ENCODE measurements at regions not wholly inside any gene's neighbourhood (a gene's known extent, or its start where the extent isn't known, plus 50 kb on each side); places are given as distances from the start of the nearest gene placed in this dataset.
"Not testable (repeated sequence)": the region's sequence is repeated elsewhere in the genome, so short reads cannot be mapped to it uniquely, and the experiment has no call there.

DNA sequence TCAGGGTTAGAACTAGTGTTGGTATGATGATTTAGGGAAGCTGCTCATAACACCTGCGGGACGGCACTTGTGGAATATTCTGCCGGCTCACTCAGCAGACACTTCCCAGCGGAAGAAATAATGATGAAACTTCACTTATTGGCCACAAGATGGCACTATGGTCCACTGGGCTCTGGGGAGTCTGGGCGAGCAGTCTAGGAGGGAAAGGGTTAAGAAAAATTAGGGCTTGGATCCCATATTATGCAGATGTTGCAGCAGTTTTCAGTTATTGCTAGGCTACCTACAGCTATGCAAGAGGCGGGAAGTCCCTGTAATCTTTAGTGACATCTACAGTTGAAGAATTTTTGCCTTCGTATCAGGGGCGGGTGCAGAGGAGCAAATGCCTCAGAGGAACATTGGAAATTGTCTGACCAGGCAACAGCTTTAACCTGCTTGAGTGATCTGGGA is 238.7 kb upstream of the PRSS58 start (continued):
- TF ChIP-seq, protein P1, sequence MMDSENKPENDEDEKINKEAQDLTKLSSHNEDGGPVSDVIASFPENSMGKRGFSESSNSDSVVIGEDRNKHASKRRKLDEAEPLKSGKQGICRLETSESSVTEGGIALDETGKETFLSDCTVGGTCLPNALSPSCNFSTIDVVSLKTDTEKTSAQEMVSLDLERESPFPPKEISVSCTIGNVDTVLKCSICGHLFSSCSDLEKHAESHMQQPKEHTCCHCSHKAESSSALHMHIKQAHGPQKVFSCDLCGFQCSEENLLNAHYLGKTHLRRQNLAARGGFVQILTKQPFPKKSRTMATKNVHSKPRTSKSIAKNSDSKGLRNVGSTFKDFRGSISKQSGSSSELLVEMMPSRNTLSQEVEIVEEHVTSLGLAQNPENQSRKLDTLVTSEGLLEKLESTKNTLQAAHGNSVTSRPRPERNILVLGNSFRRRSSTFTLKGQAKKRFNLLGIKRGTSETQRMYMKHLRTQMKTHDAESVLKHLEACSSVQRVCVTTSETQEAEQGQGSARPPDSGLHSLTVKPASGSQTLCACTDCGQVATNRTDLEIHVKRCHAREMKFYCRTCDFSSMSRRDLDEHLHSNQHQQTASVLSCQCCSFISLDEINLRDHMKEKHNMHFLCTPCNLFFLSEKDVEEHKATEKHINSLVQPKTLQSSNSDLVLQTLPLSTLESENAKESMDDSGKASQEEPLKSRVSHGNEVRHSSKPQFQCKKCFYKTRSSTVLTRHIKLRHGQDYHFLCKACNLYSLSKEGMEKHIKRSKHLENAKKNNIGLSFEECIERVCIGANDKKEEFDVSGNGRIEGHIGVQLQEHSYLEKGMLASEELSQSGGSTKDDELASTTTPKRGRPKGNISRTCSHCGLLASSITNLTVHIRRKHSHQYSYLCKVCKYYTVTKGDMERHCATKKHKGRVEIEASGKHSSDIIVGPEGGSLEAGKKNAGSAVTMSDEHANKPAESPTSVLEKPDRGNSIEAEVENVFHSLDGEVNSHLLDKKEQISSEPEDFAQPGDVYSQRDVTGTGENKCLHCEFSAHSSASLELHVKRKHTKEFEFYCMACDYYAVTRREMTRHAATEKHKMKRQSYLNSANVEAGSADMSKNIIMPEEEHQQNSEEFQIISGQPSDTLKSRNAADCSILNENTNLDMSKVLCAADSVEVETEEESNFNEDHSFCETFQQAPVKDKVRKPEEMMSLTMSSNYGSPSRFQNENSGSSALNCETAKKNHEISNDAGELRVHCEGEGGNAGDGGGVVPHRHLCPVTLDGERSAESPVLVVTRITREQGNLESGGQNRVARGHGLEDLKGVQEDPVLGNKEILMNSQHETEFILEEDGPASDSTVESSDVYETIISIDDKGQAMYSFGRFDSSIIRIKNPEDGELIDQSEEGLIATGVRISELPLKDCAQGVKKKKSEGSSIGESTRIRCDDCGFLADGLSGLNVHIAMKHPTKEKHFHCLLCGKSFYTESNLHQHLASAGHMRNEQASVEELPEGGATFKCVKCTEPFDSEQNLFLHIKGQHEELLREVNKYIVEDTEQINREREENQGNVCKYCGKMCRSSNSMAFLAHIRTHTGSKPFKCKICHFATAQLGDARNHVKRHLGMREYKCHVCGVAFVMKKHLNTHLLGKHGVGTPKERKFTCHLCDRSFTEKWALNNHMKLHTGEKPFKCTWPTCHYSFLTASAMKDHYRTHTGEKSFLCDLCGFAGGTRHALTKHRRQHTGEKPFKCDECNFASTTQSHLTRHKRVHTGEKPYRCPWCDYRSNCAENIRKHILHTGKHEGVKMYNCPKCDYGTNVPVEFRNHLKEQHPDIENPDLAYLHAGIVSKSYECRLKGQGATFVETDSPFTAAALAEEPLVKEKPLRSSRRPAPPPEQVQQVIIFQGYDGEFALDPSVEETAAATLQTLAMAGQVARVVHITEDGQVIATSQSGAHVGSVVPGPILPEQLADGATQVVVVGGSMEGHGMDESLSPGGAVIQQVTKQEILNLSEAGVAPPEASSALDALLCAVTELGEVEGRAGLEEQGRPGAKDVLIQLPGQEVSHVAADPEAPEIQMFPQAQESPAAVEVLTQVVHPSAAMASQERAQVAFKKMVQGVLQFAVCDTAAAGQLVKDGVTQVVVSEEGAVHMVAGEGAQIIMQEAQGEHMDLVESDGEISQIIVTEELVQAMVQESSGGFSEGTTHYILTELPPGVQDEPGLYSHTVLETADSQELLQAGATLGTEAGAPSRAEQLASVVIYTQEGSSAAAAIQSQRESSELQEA (CRISPR knock-in tag; IDR thresholded peaks at IDR 0.05; ENCODE audit: not compliant biosample characterization): no peak
- TF ChIP-seq CTCF (CRISPR knock-in tag; IDR thresholded peaks at IDR 0.05): peak; percentile 60
- TF ChIP-seq ZNF652 (CRISPR knock-in tag; IDR thresholded peaks at IDR 0.05; ENCODE audit: borderline replicate concordance, low read depth): peak; percentile 94

DNA sequence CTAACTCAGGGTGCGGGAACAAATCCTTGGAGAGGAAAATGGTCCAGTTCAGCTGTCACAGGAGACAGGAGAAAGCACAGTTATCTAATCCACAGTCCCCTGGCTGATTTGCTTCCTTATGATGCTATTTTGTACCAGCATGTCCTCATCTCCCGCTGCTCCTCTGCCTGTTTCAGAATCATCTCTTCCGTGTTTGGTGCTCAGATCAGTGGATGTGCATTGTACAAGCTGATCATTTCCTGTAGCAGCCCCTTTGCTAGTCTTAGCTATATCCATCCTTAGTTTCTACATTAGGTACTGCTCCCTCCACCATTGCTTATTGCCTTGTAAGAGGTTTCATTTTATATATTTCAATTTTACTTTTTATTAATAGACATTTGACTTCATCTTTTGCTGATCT is 238.0 kb upstream of the PRSS58 start:
- H4K20me1 ChIP-seq (ENCODE audit: insufficient read depth, low read length); intact Hi-C loops (cut with micrococcal nuclease; ENCODE audit: unreplicated experiment); POLR2A ChIA-PET; H3K79me2 ChIP-seq (ENCODE audit: insufficient read depth, low read length); H2AFZ ChIP-seq (ENCODE audit: low read length); H3K4me3 ChIP-seq (replicated peaks in 1 of 3; ENCODE audit: insufficient read depth in 1 of 3, low read depth in 2 of 3, low read length in 3 of 3); CTCF ChIA-PET (ENCODE audit: low intra/inter-chr PET ratio, low total read pairs); ATAC-seq; BruUV-seq (replicated peaks); H3K4me2 ChIP-seq (ENCODE audit: low read depth, low read length); FAIRE-seq; H3K9me3 ChIP-seq (ENCODE audit: low read length); H3K4me1 ChIP-seq (ENCODE audit: insufficient read depth, low read length); H3K36me3 ChIP-seq (replicated peaks in 1 of 2; ENCODE audit: control insufficient read depth in 1 of 2, insufficient read depth in 2 of 2, low read length in 2 of 2); H3K27me3 ChIP-seq (ENCODE audit: control insufficient read depth in 1 of 2, insufficient read depth in 2 of 2, low read length in 2 of 2); H3K27ac ChIP-seq (ENCODE audit: extremely low read length, insufficient read depth, low read length); in situ Hi-C loops (cut with HindIII; ENCODE audit: extremely low pct_ligation_motif_present, low pct_unique_long_range_greater_than_20kb); H3K9ac ChIP-seq (ENCODE audit: insufficient read depth, low read depth, low read length); DNase-seq (ENCODE audit: low spot score): not testable (repeated sequence)
- 8% methylated on average over 2 of the region's 3 CpGs for WGBS (ENCODE audit: low lambda C conversion rate)

- H3K9ac ChIP-seq (ENCODE audit: insufficient read depth, low read depth, low read length); BruUV-seq (replicated peaks); H3K79me2 ChIP-seq (ENCODE audit: insufficient read depth, low read length); FAIRE-seq; intact Hi-C loops (cut with micrococcal nuclease; ENCODE audit: unreplicated experiment); DNase-seq (ENCODE audit: low spot score); H4K20me1 ChIP-seq (ENCODE audit: insufficient read depth, low read length); H3K27me3 ChIP-seq (ENCODE audit: control insufficient read depth in 1 of 2, insufficient read depth in 2 of 2, low read length in 2 of 2); ATAC-seq; POLR2A ChIA-PET; H2AFZ ChIP-seq (ENCODE audit: low read length); H3K4me2 ChIP-seq (ENCODE audit: low read depth, low read length); H3K27ac ChIP-seq (ENCODE audit: extremely low read length, insufficient read depth, low read length); H3K4me3 ChIP-seq (replicated peaks in 1 of 3; ENCODE audit: insufficient read depth in 1 of 3, low read depth in 2 of 3, low read length in 3 of 3); H3K36me3 ChIP-seq (replicated peaks in 1 of 2; ENCODE audit: control insufficient read depth in 1 of 2, insufficient read depth in 2 of 2, low read length in 2 of 2); in situ Hi-C loops (cut with HindIII; ENCODE audit: extremely low pct_ligation_motif_present, low pct_unique_long_range_greater_than_20kb); H3K9me3 ChIP-seq (ENCODE audit: low read length); CTCF ChIA-PET (ENCODE audit: low intra/inter-chr PET ratio, low total read pairs); H3K4me1 ChIP-seq (ENCODE audit: insufficient read depth, low read length): not testable (repeated sequence)
Observed at GRCh38 chr7:142495301-142495700, 237.4 kb upstream of the PRSS58 start.
